GM21381 (cell line): ENCODE measurements at regions not wholly inside any gene's neighbourhood (a gene's known extent, or its start where the extent isn't known, plus 50 kb on each side); places are given as distances from the start of the nearest gene placed in this dataset.

ENCODE experiments used
- ATAC-seq: cut with Tn5 transposase; IDR thresholded peaks from one replicate; pipeline ENCODE4 v1.9.1; 2021; ENCODE audit warnings: mild to moderate bottlenecking, moderate library complexity; ENCODE audit not compliant: unreplicated experiment

DNA sequence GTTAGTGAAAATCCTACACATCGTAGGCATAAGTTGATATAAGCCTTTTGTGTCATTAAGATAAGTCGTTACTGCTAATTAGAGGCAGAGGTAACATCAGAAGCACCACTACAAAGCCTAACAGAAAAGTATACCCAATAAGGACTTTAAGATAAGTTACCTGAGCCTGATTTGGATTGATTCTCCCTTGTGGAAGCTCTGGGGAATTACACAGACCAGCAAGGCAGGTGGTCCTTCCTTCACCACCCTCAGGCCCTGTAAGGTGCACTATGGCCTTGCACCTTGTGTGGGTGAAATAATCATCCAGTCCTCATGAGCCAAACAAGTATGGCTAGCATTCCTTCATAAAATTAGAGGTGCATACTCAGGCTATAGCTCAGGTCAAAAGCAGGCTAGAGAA lies 166.7 kb upstream of the CHRM3 start:
- no peak for ATAC-seq

DNA sequence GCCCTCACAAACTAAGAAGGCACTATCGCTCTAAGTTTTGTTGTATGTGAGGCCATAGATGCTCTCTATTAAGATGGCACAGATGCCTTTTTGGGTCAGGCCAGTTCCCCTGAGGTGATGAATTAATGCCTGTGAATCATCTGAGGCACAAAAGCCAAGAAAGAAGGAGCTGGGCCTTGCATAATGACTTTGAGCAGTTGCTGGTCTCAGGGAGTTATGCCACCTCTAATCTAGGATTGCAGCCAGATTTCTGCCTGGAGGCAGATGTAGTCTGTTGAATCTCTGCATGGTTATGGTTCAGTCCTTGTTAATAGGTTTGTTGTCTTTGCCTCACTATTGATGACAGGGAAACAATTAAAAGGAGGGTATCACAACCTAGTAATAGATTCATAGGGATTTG lies 168.1 kb upstream of the CHRM3 start:
- ATAC-seq = no peak

DNA sequence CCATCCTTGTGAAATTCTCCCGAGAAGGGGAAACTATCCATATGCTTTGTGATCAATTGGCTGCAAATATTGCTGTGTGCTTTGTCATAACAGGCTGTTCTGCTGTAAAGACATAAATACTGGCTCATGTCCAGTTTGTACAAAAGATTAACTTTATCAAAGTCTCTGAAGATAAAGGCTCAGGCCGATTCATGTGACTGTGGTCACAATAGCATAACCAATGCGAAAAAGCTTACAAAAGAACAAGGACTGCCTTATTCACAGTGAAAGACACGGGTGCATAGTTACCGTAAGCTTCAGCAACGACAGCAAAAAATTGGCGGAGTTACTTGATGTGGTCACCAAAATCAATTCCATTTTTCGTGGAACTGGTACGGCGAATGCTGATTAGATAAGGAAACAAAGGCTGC lies 173.6 kb upstream of the CHRM3 start:
- ATAC-seq = no peak

GRCh38 chr1:239209591-239209990 lies 176.8 kb upstream of the CHRM3 start:
- no peak for ATAC-seq

- no peak for ATAC-seq
Observed at GRCh38 chr1:239204401-239204800, 182.0 kb upstream of the CHRM3 start.

DNA sequence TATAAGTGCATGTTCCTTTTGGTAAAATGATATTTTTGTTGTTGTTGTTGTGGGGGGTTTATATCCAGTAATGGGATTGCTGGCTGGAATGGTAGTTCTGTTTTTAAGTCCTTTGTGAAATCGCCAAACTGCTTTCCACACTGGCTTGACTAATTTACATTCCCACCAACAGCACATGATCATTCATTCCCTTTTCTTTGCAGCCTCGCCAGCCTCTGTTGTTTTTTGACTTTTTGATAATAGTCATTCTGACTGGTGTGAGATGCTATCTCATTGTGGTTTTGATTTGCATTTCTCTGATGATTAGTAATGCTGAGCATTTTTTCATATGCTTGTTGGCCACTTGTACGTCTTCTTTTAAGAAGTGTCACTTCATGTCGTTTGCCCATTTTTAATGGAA lies 188.5 kb upstream of the CHRM3 start:
- no peak for ATAC-seq

- no peak for ATAC-seq
Observed at GRCh38 chr1:239189998-239190512, 196.3 kb upstream of the CHRM3 start.

GRCh38 chr1:239186487-239186886 lies 199.9 kb upstream of the CHRM3 start:
- no peak for ATAC-seq

- no peak for ATAC-seq
Observed at GRCh38 chr1:239185245-239185619, 201.1 kb upstream of the CHRM3 start.

- no peak for ATAC-seq
Observed at GRCh38 chr1:239184561-239185244, 201.7 kb upstream of the CHRM3 start.

GRCh38 chr1:239178961-239179360 lies 207.4 kb upstream of the CHRM3 start:
- no peak for ATAC-seq

DNA sequence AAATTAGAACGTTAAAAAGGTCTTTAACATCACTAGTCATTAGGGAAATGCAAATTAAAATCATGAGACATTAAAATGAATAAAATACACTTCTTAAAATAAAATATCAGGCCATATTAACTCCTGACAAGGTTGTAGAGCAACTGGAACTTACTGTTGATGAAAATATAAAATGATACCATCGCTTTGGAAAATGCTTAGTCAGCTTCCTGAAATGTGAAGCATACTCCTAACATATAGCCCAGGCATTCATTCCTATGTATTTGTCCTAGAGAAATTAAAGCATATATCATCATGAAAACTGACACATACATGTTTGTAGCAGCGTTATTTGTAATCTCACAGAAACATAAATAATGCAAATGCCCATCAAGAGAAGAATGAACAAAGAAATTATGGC lies 211.5 kb upstream of the CHRM3 start:
- ATAC-seq = no peak

GRCh38 chr1:239170828-239171227 lies 215.5 kb upstream of the CHRM3 start:
- ATAC-seq = no peak

DNA sequence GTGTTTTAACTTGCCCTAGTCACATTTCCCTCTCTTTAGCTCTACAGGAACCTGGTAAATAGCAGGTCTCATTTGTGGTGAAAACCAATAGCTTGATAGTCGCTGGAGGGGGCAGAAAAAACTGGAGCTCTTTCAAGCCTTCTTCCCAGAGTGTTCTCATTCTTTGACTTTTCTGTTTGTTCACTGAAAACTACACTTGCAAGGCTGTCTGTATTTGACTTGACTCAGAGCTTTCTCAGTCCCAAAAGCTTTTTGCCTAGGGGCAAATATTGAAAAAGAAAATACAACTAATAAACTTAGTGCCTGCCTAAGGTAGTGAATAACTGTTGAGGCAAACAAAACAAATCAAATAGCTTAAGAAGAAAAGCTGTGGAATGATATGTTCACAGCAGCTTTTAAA lies 217.1 kb upstream of the CHRM3 start:
- no peak for ATAC-seq

DNA sequence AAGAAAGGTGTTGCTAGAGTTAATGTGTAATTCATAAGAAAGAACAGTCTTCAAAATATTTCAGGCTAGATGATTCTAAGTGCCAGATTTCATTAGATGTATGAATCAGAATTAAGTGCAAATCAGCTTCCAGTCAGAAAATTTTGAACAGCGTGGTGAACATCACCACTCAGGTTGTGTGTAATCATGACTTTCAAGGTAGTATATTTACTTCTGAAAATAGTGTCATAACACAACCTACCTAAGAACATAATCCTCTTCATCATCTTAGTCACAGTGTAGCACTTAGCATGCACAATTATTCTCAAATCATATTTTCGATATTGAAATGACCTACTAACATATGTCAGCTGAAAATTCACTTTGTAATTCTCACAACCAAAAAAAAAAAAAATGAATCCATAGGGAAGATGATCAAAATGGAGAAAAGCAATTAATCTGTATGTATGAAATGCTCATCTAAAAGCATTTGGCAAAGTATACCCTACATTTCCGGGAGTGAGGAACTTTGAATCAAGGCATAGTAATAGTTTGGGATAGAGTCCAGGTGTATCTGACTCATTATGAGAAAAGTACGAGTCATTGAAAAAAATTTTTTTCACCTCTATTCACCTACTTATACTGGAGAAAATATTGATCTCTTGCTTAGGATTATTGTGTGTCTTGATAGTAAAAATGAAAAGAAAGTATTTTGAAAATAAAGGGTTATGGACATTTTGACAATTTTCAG lies 221.8 kb upstream of the CHRM3 start:
- no peak for ATAC-seq

GRCh38 chr1:239155466-239156091 lies 230.8 kb upstream of the CHRM3 start:
- no peak for ATAC-seq

- no peak for ATAC-seq
Observed at GRCh38 chr1:239151937-239152336, 234.4 kb upstream of the CHRM3 start.

GRCh38 chr1:239140968-239141367 lies 245.4 kb upstream of the CHRM3 start:
- no peak for ATAC-seq

- no peak for ATAC-seq
Observed at GRCh38 chr1:239139801-239140200, 246.6 kb upstream of the CHRM3 start.

- no peak for ATAC-seq
Observed at GRCh38 chr1:239128541-239128940, 257.8 kb upstream of the CHRM3 start.

DNA sequence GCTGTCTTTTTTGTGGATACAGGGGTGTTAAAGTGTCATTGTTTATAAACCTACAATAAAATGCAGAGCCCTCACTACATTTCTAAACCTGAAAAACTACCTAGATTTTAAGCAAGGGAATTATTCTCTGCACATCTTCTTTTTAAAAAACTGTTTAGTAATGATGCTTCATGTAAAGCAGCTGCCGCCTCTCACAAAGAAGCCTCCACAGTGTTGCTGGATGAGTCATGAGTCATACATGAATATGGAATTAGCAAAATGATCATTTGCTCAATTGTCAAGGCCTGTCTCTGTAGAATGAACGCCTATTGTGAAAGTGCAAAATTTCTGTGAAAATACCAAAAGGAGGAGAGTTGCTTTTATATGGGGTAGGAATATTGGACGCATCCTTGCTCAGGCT lies 259.5 kb upstream of the CHRM3 start:
- ATAC-seq = no peak

- no peak for ATAC-seq
Observed at GRCh38 chr1:239125893-239126292, 260.5 kb upstream of the CHRM3 start.
